ENCODE measurements at regions not wholly inside any gene's neighbourhood (a gene's known extent, or its start where the extent isn't known, plus 50 kb on each side); places are given as distances from the start of the nearest gene placed in this dataset.
A peak's percentile ranks its signal among the peaks of the same experiment; 100 is the strongest.

DNA sequence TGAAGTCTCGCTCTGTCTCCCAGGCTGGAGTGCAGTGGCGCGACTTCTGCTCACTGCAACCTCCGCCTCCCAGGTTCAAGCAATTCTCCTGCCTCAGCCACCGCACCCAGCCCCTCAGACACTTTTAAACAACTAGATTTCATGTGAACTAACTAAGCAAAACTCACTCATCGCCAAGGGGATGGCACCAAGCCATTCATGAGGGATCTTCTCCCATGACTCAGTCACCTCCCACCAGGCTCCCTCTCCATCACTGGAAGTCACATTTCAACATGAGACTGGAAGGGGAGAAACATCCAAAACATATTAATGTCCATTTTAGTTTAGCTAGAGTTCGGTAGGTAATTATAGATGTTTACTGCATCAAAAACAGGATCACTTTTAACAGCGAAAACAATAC is 95.9 kb upstream of the PRL start:
- peak; percentile 36 for DNase-seq (ENCODE audit: low read depth)
- H3K4me3 ChIP-seq (ENCODE audit: low read depth, low read length) = no peak overlapping the region

DNA sequence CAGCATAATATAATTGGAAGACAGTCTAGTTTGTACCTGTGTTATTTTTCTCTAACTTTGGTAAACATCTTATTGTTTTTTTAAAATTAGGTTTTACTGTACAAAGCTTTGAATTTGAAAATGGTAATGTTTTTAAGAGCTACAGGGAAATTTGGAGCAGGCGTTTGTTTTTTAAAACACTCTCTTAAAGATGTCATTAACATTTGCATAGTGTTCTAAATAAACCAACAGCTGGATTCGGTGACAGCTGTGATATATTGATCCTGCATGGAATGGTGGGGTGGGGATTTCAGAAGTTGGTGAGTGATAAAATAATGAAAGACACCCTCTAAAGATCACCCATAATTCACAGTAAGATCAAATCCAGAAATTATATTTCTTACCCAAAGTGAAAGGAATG is 97.9 kb upstream of the PRL start:
- DNase-seq (ENCODE audit: low read depth) = no peak
- H3K4me3 ChIP-seq (ENCODE audit: low read depth, low read length) = no peak overlapping the region

DNA sequence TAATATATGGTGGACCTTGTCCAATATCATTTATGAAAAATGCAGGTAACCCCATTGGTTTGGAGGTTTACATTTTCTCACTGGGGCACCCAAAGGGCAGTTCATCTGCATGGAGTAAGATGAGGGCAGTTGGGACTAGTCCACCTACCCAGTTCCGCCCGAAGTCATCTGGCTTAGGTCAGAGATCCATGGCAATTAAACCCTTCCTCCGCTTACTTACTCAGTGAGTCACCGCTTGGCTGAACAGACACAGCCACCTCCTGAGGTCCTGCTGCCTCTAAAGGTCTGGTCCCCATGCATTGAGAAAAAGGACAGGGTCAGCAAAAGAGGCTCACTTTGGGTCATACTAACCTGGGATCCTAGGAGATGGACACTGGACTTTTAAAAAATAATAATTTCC is 102.9 kb upstream of the PRL start:
- no peak overlapping the region for H3K4me3 ChIP-seq (ENCODE audit: low read depth, low read length)
- no peak for DNase-seq (ENCODE audit: low read depth)

- DNase-seq (ENCODE audit: low read depth) = no peak
- no peak overlapping the region for H3K4me3 ChIP-seq (ENCODE audit: low read depth, low read length)
Measured at GRCh38 chr6:22401206-22401605, 104.4 kb upstream of the PRL start.

DNA sequence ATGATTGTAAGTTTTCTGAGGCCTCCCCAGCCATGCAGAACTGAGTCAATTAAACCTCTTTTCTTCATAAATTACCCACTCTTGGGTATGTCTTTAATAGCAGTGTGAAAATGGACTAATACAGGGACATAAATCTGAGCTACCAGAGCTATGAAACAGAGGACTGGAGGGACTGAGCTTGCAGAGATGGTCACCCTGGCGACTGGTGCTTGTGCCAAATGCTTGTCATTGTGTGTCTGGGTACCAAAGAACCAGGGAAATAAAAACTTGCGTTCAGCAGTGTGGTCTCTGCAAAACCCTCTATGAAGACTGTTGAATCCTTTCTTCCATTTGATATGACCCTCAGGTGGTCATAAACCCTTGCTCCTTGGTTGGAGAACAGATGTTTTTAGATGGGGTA is 105.1 kb upstream of the PRL start:
- DNase-seq (ENCODE audit: low read depth) = no peak
- no peak overlapping the region for H3K4me3 ChIP-seq (ENCODE audit: low read depth, low read length)

DNA sequence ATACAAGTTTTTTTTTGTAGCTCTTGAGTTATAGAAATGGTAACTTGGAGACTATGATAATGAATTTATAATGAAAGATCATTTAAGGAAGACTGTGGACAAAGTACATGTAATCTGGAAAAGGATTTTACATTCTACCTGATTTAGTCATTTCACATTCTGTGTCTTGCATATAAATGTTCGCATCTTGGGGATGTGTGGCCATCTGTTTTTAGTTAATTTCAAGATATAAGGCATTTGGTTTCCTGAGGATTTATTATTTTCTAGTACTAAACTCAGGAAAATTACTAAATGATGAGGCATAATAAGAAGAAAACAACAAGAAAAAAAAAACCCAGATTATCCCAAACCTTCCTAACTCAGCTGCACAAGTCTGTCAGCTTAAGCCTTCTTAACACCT is 112.7 kb upstream of the PRL start:
- DNase-seq (ENCODE audit: low read depth) = no peak
- no peak overlapping the region for H3K4me3 ChIP-seq (ENCODE audit: low read depth, low read length)

DNA sequence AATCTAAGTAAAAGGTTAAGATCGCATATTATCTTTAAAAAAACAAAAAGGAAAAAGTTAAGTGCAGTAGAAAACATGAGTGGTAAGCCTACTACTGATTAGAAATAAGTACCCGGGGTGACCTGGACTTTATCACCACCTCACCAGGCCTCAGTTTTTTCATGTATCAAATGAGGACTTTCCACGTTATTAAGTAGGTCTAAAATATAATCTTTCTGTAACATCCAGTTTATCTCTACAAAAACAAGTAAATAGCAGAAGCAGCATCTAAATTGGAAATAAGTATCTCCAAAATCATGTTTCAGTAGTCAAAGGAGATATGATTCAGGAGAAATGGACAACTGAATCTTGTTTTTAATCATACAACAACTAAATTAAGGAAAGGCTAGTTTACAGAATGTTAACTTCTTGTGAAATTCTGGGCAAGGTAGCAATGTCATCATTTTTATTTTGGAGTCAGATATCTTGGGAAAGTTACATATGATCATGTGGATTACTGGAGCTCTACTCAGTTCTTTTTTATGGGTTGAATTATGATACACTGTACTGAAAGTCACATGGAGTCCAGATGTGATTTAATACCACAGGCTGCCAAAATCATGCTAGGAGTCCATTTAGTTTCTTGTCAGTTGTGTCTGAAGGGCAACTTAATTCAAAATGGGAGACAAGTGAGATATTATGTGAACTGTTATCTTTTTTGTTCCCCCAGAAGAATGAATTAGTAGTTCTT is 114.7 kb upstream of the PRL start:
- no peak overlapping the region for H3K4me3 ChIP-seq (ENCODE audit: low read depth, low read length)
- DNase-seq (ENCODE audit: low read depth) = no peak

GRCh38 chr6:22412994-22413393 is 116.2 kb upstream of the PRL start:
- DNase-seq (ENCODE audit: low read depth) = no peak
- H3K4me3 ChIP-seq (ENCODE audit: low read depth, low read length) = no peak overlapping the region

DNA sequence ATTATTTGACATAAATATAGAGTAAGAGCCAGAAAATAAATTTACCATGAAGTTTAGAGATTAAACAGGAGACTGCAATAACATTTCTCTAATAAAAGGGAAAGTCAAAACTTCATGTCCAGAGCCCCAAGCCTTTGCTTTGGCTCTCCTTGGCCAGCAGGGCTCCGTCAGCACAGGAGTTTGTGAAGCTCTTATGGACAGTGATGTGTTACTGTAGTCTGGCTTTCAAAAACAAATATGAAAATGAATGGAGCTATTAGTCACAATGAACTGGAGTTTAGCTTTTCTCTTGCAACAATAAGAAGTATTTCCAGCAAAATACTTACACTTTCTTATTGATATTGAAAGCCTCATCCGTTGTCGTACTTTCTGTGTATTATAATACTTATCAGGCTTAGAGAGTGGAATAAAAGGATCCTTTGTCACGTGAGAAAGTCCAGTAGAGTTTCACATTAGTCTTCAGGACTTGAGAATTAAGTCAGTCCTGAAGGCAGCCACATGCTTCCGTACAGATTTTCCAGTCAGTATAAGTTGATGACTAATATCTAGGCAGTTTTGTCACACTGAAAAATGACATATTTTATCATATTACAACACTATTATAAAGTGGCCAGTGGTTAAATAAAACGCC is 117.0 kb upstream of the PRL start:
- no peak overlapping the region for H3K4me3 ChIP-seq (ENCODE audit: low read depth, low read length)
- DNase-seq (ENCODE audit: low read depth) = no peak

DNA sequence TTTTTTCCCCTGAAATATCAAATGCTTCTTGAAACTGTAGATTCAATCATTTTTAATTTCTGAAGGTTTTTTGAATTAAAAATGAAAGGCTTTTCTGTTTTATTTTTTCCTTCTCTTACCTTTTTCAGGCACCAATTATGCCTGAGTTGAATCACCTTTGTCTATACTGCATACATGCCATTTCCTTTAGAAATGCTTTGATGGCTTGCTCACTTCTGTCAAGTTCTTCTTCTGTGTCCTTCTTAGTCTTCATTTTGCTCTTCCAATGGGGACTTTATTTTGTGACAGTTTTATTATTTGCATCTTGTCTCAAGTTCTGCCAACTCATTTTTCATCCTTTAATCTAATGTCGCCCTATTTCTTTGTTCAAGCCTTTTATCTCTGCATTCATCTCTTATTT is 121.9 kb upstream of the PRL start:
- DNase-seq (ENCODE audit: low read depth) = no peak
- no peak overlapping the region for H3K4me3 ChIP-seq (ENCODE audit: low read depth, low read length)

DNA sequence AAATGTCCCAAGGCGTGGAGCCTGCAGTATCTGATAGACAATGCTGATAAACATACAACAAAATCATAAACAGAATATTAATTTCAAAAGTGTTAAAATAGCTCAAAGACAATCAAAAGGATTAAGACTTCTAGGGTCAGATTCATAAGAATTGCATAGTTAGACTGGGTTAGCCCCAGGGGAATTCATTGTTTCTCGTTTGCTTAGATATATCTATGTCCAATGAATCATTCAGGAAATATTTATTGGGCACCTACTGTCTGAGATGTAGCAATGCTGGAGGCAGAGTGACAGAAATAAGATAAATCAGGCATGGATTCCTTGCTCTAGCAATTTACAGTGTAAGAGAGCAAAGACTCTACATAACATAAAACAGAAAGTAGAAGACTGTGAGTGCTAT is 124.4 kb upstream of the PRL start:
- no peak overlapping the region for H3K4me3 ChIP-seq (ENCODE audit: low read depth, low read length)
- peak; percentile 33 for DNase-seq (ENCODE audit: low read depth)

DNA sequence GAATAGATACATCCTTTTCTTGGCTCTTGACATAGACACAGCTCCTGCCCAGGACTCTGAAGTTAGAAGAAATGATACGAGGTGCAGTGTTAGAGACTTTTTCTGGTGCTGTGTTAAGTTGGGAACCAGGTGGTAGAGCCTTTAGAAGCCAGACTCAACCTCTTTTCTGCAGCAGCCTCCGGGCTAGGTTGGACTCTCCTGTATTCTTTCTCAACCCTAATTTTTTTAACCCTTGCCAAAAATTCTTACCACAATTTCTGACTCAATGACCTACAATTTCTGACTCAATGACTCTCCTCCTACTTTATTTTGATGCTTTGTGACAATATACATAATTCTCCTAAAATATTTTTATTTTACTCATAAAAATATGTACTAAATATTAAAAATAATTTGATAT is 127.4 kb upstream of the PRL start:
- DNase-seq (ENCODE audit: low read depth) = no peak
- no peak overlapping the region for H3K4me3 ChIP-seq (ENCODE audit: low read depth, low read length)

- H3K4me3 ChIP-seq (ENCODE audit: low read depth, low read length) = no peak overlapping the region
- DNase-seq (ENCODE audit: low read depth) = no peak
Measured at GRCh38 chr6:22432060-22432459, 135.2 kb upstream of the PRL start.

- no peak for DNase-seq (ENCODE audit: low read depth)
- no peak overlapping the region for H3K4me3 ChIP-seq (ENCODE audit: low read depth, low read length)
Measured at GRCh38 chr6:22433745-22434144, 135.6 kb upstream of the HDGFL1 start.

- no peak for DNase-seq (ENCODE audit: low read depth)
- H3K4me3 ChIP-seq (ENCODE audit: low read depth, low read length) = no peak overlapping the region
Measured at GRCh38 chr6:22435151-22435550, 134.2 kb upstream of the HDGFL1 start.

- DNase-seq (ENCODE audit: low read depth) = no peak
- H3K4me3 ChIP-seq (ENCODE audit: low read depth, low read length) = no peak overlapping the region
Measured at GRCh38 chr6:22436134-22436533, 133.2 kb upstream of the HDGFL1 start.

- H3K4me3 ChIP-seq (ENCODE audit: low read depth, low read length) = no peak overlapping the region
- DNase-seq (ENCODE audit: low read depth) = no peak
Measured at GRCh38 chr6:22437665-22438064, 131.7 kb upstream of the HDGFL1 start.

GRCh38 chr6:22442826-22443225 is 126.5 kb upstream of the HDGFL1 start:
- no peak overlapping the region for H3K4me3 ChIP-seq (ENCODE audit: low read depth, low read length)
- no peak for DNase-seq (ENCODE audit: low read depth)

DNA sequence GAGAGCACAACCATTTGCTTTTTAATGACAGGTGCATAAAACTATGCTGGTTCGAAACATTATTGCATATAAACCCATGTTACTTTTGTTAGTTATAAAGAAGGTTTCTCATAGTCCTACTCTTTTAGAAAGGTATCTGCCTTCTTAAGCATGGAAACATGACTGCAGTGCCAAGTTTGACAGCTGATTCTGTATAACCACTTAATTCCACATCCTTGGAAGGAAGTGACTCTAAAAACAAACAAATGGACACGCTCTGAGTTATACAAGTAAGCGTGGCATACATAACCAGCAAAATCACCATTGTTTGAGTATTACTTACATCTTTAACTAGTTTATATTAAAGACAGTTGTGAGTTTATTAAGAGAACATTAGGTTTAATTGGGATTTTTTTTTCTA is 125.0 kb upstream of the HDGFL1 start:
- DNase-seq (ENCODE audit: low read depth) = no peak
- no peak overlapping the region for H3K4me3 ChIP-seq (ENCODE audit: low read depth, low read length)

GRCh38 chr6:22445946-22446345 is 123.4 kb upstream of the HDGFL1 start:
- no peak for DNase-seq (ENCODE audit: low read depth)
- no peak overlapping the region for H3K4me3 ChIP-seq (ENCODE audit: low read depth, low read length)

Data from skeletal muscle cell (primary cell).